ENCODE measurements at regions not wholly inside any gene's neighbourhood (a gene's known extent, or its start where the extent isn't known, plus 50 kb on each side); places are given as distances from the start of the nearest gene placed in this dataset.

GRCh38 chr1:80258659-80259058 lies 1252.1 kb upstream of the ADGRL4 start:
- peaks cover 12% of the 10 kb centered on the region for H3K36me3 Mint-ChIP-seq (ENCODE audit: unreplicated experiment)
- TF ChIP-seq, protein P1, sequence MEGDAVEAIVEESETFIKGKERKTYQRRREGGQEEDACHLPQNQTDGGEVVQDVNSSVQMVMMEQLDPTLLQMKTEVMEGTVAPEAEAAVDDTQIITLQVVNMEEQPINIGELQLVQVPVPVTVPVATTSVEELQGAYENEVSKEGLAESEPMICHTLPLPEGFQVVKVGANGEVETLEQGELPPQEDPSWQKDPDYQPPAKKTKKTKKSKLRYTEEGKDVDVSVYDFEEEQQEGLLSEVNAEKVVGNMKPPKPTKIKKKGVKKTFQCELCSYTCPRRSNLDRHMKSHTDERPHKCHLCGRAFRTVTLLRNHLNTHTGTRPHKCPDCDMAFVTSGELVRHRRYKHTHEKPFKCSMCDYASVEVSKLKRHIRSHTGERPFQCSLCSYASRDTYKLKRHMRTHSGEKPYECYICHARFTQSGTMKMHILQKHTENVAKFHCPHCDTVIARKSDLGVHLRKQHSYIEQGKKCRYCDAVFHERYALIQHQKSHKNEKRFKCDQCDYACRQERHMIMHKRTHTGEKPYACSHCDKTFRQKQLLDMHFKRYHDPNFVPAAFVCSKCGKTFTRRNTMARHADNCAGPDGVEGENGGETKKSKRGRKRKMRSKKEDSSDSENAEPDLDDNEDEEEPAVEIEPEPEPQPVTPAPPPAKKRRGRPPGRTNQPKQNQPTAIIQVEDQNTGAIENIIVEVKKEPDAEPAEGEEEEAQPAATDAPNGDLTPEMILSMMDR (IDR thresholded peaks at IDR 0.05) = no peak
- H3K9me3 Mint-ChIP-seq (ENCODE audit: unreplicated experiment) = peaks cover 30% of the 10 kb centered on the region
- H3K4me1 Mint-ChIP-seq (ENCODE audit: unreplicated experiment) = no peaks in the 10 kb centered on the region
- no peaks in the 10 kb centered on the region for H3K27me3 Mint-ChIP-seq (ENCODE audit: unreplicated experiment)
- H3K27ac Mint-ChIP-seq (ENCODE audit: unreplicated experiment) = no peak overlapping the region
- H3K4me3 Mint-ChIP-seq (ENCODE audit: unreplicated experiment) = no peak overlapping the region
- no peak for DNase-seq (ENCODE audit: extremely low spot score, unreplicated experiment)

- no peak for DNase-seq (ENCODE audit: extremely low spot score, unreplicated experiment)
- Mint-ChIP-seq H3K4me1 (ENCODE audit: unreplicated experiment) (peaks cover 19% of the 10 kb centered on the region), H3K36me3 (ENCODE audit: unreplicated experiment) (no peaks in the 10 kb centered on the region), H3K9me3 (ENCODE audit: unreplicated experiment) (peaks cover 11% of the 10 kb centered on the region), H3K27me3 (ENCODE audit: unreplicated experiment) (no peaks in the 10 kb centered on the region), H3K27ac (ENCODE audit: unreplicated experiment) (peak overlapping the region; percentile 60), H3K4me3 (ENCODE audit: unreplicated experiment) (no peak overlapping the region)
- TF ChIP-seq, protein P1 (IDR thresholded peaks at IDR 0.05) = no peak
These were observed 1245.1 kb upstream of the ADGRL4 start for GRCh38 chr1:80251591-80251990.

- TF ChIP-seq, protein P1 (IDR thresholded peaks at IDR 0.05) = no peak
- no peak for DNase-seq (ENCODE audit: extremely low spot score, unreplicated experiment)
- H3K27me3 Mint-ChIP-seq (ENCODE audit: unreplicated experiment) = no peaks in the 10 kb centered on the region
- H3K27ac Mint-ChIP-seq (ENCODE audit: unreplicated experiment) = peak overlapping the region; percentile 60
- peaks cover 11% of the 10 kb centered on the region for H3K9me3 Mint-ChIP-seq (ENCODE audit: unreplicated experiment)
- H3K36me3 Mint-ChIP-seq (ENCODE audit: unreplicated experiment) = no peaks in the 10 kb centered on the region
- H3K4me1 Mint-ChIP-seq (ENCODE audit: unreplicated experiment) = peaks cover 19% of the 10 kb centered on the region
- no peak overlapping the region for H3K4me3 Mint-ChIP-seq (ENCODE audit: unreplicated experiment)
These were observed 1244.6 kb upstream of the ADGRL4 start for GRCh38 chr1:80251171-80251570.

DNA sequence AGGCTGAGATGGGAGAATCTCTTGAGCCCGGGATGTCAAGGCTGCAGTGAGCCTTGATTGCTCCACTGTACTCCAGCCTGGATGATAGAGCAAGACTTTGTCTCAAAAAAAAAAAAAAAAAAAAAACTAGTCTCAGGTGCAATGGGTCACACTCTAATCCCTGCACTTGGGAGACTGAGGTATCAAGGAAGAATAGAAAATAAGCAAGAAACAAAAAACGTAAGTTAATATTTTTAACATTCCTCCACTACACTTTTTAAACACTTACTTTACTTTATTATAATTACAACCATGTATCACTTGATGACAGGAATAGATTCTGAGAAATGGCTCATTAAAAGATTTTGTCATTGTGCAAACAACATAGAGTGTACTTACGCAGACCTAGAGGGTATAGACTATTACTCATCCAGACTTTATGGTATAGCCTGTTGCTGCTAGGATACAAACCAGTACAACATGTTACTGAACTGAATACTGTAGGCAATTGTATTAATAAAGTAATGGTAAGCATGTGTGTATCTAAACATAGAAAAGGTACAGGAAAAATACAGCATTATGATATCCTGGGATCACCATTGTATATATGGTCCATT lies 1244.1 kb upstream of the ADGRL4 start:
- Mint-ChIP-seq H3K27me3 (ENCODE audit: unreplicated experiment) (no peaks in the 10 kb centered on the region), H3K27ac (ENCODE audit: unreplicated experiment) (no peak overlapping the region), H3K9me3 (ENCODE audit: unreplicated experiment) (peaks cover 11% of the 10 kb centered on the region), H3K4me3 (ENCODE audit: unreplicated experiment) (no peak overlapping the region), H3K36me3 (ENCODE audit: unreplicated experiment) (no peaks in the 10 kb centered on the region), H3K4me1 (ENCODE audit: unreplicated experiment) (peaks cover 19% of the 10 kb centered on the region)
- no peak for DNase-seq (ENCODE audit: extremely low spot score, unreplicated experiment)
- TF ChIP-seq, protein P1 (IDR thresholded peaks at IDR 0.05) = no peak

GRCh38 chr1:80249699-80250098 lies 1243.2 kb upstream of the ADGRL4 start:
- Mint-ChIP-seq H3K4me1 (ENCODE audit: unreplicated experiment) (peaks cover 19% of the 10 kb centered on the region), H3K27ac (ENCODE audit: unreplicated experiment) (no peak overlapping the region), H3K36me3 (ENCODE audit: unreplicated experiment) (no peaks in the 10 kb centered on the region), H3K27me3 (ENCODE audit: unreplicated experiment) (no peaks in the 10 kb centered on the region), H3K4me3 (ENCODE audit: unreplicated experiment) (no peak overlapping the region), H3K9me3 (ENCODE audit: unreplicated experiment) (peaks cover 10% of the 10 kb centered on the region)
- DNase-seq (ENCODE audit: extremely low spot score, unreplicated experiment) = no peak
- TF ChIP-seq, protein P1 (IDR thresholded peaks at IDR 0.05) = no peak
